ENCODE measurements at regions not wholly inside any gene's neighbourhood (a gene's known extent, or its start where the extent isn't known, plus 50 kb on each side); places are given as distances from the start of the nearest gene placed in this dataset.
"Not testable (repeated sequence)": the region's sequence is repeated elsewhere in the genome, so short reads cannot be mapped to it uniquely, and the experiment has no call there.

DNA sequence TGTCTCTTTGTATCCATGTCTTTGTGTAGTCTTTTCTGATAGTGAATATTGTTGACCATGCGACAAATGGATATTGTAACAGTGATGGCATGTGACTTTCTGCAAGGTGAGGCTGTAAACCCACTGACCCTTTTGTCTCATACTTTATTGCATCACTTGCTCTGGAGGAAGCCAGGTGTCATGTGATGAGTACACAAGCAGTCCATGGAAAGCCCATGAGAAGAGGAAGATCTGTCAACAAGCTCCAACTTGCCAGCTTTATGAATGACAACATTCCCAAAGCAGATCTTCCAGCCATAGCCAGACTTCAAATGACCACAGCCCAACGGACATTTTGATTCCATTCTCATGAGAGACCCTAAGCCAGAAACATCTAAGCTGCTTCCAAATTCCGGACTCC, 450.1 kb upstream of the ACTBL2 start:
- DNase-seq, result no peak

DNA sequence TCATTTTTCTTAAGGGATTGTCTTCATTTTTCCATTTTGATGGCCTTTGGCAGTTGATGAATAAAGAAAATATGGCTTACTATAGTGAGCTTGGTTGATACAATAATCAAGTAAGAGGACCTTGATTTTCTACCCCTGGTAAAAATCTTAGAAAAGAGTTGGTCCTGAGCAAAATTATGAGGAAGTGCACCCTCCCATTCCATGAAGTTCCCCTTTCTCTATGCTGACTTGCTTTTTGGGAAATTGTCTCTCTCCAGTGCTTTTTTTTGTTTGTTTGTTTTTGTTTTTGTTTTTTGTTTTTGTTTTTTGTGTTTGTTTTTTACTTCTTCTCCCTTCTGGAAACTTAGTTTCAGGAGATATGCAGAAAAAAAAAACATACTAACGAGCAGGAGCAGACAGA, 449.2 kb upstream of the ACTBL2 start:
- DNase-seq, result no peak

DNA sequence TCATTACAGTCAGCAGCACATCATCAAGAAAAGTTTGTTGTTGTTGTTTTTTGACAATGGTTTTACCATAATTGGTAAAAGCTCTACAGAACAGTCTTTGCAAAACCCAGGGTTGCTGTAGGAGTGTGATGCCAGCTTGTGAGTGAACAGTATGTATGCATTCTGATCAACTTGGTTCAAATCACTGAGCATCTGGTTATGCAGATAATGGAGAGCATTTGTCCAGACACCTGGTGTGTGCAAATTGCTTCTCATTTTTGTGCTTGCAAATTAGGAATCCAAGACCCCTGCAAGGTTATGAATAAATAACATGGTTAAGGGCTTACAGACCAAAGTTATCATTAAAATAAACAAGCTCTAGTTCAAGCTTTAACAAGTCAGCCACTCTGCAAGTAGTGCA, 448.7 kb upstream of the ACTBL2 start:
- DNase-seq, result no peak

DNA sequence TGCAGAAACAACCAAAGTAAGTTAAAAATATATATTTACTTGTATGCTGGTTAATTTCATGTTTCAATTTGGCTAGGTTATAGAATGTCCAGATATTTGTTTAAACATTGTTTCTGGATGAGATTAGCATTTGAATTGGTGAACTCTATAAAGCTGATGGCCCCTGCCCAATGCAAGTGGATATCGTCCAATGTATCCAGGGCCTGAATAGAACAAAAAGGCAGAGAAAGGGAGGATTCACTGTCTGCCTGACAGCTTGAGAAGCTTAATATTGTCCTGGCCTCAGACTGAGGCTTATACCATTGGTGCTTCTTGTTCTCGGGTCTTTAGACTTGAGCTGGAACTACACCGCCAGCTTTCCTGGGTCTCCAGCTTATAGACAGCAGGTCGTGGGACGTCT, 446.7 kb upstream of the ACTBL2 start:
- DNase-seq, result no peak

DNA sequence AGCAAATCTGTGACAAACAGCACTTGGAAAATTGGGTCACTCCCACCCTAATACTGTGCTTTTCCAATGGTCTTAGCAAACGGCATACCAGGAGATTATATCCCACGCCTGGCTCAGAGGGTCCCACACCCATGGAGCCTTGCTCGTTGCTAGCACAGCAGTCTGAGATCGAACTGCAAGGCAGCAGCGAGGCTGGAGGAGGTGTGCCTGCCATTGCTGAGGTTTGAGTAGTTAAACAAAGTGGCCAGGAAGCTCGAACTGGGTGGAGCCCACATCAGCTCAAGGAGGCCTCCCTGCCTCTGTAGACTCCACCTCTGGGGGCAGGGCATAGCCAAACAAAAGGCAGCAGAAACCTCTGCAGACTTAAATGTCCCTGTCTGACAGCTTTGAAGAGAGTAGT, 440.5 kb upstream of the ACTBL2 start:
- DNase-seq, result not testable (repeated sequence)

DNA sequence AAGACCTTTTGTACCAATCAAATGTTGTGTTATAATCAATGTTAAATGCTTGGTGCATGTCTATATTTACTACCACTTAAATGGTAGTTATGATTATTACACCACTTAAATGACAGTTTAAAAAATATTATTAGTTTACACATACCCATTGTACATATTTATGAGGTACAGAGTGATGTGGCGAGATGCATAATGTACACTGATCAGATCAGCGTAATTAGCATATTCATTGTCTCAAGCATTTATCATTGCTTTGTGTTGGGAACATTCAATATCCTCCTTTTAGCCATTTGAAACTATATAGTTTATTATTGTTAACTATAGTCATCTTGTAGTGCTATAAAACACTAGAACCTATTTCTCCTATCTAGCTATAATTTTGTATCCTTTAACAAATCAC, 434.4 kb upstream of the ACTBL2 start:
- no peak for DNase-seq

DNA sequence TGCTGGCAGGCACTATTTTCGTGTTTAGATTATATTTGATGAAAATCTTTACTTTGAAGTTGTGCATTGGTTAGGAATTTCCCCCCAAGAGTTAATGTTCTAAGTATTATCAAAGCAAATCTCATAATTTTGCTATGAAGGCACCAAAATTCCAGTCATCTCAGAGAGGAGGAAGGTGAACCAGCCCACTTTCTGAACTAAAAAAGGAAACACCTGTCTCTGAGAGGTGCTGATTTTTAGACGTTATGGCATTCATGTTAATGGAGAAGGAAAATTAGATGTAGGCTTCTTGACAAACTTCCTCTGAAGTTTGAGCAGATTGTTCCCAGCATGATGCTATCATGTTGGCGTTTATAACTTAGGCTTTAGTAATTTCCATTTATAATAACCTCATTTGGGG, 432.9 kb upstream of the ACTBL2 start:
- DNase-seq, result no peak

DNA sequence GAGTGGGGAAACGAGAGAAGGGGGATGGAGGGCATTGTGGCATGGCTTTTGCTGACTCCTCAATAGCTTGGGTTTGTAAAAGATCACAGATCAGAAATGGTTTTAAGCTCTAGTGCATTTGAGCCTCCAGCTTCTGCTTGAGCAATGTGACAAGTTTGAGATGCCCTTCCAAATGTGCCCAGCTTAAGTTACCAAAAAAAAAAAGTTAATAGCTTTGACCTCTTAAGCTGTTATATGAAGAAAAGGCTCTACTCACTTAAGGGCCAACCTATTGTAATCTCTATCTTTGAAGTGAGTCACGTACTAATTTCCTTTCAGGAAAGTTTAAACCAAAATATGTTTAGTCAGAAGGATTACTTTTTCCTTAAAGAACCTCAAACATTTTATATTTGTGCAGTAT, 428.8 kb upstream of the ACTBL2 start:
- DNase-seq, result no peak

DNA sequence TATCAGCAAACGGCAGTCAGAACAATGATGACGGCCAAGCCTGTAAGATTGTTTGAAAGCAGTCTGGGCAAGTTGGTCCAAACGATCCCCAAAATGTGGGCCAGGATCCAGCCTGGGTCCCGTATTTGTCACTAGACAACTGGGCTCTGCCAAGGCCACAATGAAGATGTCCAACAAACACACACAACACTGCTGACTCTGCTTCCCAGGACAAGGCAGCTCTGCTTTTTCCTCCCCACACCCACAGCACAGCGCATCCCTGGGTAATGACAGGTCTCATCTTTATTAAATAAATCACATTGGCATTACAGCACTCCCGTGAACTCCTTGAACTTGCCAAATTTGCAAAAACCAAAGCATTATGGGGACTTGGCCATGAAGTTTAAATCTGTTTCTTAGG, 424.1 kb upstream of the ACTBL2 start:
- no peak for DNase-seq

DNA sequence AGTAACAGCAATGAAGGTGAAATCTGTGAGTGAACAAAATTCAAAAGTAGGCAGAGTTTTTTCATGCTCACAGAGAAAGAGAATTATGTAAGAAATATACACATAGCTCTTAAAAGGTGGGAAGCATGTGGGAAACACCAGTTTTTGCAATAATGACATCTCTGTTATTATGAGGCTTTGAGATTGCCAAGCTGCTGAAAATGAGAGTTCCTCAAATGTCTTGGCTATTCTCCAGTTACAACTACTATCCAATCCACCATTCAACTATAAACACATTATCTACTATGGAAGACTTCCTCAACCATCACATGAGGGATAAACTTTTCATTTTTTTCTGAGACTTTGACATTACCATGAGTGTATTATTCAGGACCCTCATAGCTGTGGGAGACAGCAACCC, 420.8 kb upstream of the ACTBL2 start:
- peak; percentile 17 for DNase-seq

DNA sequence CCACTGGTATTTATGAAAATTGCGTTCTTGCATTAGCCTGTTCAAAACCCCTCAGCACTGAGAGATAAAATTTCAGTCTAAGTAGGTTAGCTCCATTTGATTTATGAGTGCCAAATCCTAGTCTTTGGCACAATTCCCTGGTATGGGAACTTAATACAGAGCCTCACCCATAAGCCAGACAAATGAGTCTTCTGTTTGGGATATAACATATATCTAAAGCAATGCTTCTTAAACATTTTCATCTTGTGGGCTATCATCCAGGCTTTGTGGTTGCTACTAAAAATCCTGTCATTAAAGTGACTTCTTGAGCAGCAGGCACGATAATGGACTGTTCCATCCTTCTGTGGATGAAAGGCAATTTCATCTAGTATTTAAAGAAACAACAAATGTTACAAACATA, 419.5 kb upstream of the ACTBL2 start:
- DNase-seq, result peak; percentile 38

DNA sequence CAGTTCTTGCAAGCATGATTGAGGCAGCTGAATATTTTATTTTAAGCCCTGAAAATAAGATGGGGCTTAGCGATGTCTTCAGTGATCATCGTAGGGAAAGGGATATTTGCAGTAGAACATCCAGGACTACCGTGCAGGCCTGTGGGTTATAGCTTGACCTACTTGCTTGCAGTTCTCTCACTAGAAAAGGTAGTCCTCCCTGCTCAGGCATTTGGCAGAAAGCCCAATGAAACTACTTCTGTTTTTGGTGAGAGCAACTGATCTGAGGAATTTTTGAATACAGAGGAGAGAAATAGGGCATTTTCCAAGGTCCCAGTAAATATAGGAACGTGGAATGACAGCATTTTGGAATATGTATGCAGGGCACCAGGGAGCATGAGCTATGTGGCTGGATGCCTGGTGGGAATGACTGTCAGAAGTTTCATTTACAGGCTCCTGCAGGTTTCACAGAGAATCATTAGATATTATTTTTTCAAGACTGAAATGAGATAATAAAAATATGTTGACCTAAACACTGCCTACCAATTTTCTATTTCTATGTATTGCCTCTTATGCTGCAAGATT, 417.9 kb upstream of the ACTBL2 start:
- no peak for DNase-seq

DNA sequence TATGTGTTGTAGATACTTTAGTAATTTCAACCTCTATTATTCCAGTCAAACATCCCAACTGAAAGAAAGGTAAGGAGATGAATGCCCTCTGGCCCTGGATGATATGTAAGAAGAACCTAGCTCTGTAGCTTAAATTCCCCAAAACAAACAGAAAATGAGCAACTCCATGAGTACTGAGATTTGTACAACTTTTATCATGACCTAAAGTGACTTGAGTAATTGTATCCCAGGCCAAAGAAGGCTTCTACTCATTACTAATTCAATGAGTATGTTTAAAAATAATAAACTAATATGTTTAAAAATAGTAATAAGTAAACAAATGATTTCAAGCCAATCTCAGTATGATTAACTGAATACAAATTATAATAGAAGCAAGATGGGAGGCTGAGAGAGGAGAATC, 414.0 kb upstream of the ACTBL2 start:
- DNase-seq, result no peak

DNA sequence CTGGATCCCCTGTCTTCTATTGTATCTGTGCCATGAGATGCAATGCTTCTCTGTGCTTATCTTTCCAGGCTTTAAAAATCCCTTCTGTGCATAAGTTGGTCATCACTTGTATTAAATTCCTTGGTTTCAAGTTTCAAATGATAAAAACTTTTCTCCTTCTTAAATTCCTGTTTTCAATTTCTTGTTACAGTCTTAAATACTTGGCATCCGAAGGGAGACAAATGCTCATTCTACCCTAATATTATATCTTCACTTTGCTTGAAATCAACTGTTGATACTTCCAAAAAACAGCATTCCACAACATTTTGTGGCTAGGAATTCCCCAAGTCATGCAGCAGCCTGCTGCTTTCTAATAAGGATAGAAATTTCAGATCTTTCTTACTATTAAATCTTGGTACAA, 413.2 kb upstream of the ACTBL2 start:
- DNase-seq, result no peak

DNA sequence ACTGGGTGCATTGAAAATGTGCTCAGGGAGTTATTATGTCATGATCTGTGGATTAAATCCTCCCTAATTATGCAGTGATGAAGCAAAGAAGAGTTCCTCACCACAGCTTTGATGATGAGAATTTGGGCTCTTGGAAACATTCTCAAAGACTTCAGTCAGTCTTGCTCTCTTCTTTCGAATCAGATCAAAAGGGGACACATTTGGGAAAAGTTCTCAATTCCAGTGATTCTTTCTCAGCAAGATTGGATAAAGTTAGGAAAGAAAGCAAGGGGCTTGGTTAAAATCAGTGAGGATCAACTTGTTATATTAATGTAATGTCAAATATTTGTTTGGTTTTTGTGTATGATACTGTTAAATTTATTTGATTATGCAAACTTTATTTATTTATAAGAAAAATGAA, 411.3 kb upstream of the ACTBL2 start:
- DNase-seq, result no peak

DNA sequence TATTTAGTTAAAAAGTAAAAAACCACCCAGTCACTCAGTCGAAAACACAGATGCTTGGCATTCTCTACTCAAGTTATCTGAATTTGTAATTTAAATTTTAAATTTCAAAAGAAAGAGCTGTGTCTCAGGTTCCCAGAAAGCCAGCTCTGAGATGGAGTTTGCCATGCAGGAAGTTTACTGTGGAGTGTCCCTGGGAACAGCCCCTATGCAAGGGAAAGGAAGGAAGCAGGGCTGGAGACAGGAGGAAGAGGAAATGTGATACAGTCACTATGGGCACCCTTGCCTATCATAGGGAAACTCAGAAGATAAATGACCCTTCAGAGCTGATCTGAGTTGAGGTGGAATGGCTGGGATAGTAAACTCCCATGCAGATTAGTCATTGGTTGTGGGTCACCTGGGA, 408.8 kb upstream of the ACTBL2 start:
- no peak for DNase-seq

DNA sequence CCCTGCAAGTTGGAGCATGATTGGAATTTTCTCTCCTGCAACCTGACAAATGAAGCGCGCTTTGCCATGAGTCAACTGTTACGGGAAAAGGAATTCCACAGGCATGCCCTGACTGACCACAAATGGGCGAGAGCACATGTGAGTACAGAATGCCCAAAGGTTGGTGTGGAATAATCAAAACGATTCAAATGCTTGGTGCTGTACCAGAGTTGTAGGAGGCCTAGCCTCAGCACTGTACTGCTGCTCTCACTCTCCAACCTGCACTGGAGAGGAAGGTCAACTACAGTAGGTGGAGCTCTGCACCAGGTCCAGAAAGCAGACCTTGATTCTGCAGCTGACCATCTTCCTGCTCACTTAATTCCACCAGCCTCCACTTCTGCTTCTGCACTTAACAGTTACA, 406.9 kb upstream of the ACTBL2 start:
- no peak for DNase-seq

DNA sequence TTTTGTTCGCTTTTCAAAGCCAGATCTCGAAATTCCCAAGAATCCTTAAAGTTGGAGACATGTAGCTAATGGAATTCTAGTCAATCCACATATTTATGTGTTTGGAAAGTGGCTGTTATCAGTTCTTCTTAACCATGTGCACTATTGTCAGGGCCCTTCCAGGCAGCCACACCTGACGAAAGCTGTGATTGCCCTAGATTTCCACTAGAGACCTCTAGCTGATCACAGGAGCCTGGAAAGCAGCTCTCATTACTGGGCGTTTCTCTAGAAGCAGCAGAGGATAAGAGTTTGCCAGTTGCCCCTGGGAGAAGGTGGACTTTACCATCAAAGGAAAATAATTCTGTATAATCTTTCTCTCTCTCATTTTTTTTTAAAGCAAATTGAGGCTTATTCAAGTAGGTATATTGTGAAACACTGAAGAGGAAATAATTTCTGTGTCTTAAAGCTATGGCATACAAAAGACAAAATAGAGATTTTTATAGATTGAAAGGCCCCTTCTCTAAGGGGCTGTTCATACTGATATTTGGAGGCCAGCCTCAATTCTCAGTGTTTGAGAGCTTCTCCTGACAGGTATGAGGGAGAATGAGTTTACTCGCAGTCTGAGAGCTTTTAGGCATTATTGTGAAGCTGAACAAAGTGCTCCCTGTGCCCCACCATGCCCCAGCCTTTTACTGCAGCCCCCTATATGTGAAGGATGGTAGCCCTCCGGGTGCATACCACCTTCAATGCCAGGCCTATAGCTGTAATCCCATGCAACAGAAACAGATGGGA, 405.4 kb upstream of the ACTBL2 start:
- peak; percentile 30 for DNase-seq

DNA sequence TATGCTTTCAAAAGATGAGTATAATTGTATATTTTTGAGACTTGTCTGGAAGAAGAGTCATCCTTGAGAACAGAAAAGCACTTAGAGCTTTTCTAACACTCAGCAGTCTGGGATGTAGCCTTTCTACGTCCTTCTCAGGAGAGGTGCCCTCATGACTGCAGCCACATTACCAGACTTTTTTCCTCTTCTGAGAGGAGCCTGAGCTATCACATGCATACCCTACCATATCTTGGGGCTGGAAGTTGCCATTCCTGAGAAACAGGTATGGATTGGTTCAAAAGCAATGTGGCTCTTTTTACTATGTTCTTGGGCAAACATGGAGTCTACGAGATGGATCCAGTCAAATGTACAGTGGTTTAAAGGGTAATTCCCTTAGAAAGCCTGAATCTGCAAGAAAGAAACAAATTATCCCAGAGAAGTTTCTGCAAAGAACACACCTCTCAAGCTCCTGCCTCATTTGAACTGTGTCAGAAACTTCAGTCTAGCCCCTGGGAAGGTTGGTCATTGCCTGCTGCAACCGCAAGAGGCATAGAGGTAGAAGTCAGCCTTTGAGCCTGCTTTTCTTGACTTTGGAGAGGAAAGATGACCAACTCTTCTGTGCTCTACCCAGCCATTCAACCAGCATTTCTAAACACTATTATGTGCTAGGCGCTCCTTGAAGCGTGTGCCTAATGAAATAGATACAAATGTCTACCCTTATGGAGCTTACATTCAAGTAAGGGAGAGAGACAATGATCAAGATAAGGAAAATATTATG, 401.9 kb upstream of the ACTBL2 start:
- no peak for DNase-seq

DNA sequence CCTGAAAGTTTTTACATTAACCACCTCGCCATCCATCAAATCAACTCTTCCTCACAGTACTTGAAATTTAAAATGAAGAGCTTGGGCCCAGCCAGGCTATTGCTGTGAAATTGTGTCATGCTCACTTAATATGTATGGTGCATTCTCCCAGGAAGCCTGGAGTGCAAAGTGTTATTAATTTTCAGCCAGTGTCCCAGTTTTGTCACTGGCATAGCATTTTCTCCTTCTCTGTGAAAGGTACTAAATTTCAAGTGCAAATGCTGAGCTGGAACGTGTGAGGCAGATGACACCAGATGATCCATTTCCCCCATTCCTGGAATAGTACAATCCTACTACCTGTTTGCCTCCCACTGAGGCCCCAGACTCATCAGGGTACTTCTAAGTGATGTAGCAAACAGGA, 397.6 kb upstream of the ACTBL2 start:
- DNase-seq, result no peak

DNA sequence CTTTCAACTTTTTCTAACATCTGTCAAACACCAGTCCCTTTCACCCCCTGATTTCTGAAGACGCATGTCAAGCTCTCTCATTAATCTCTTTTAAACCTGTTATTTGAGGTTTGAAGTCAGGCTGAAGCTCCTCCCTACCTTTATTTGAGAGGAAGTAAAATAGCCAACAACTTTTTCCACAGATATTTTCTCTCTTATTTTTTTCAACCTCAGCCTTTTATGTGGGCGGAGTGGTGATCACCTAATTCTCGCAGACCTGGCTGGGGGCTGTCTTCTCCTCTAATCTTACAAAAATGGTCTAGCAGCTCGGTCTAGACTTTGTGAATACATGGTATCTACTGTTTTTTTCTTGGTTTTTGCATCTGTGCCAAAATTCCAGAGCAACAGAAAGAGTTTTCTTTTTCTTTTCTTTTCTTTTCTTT, 395.7 kb upstream of the ACTBL2 start:
- DNase-seq, result no peak

DNA sequence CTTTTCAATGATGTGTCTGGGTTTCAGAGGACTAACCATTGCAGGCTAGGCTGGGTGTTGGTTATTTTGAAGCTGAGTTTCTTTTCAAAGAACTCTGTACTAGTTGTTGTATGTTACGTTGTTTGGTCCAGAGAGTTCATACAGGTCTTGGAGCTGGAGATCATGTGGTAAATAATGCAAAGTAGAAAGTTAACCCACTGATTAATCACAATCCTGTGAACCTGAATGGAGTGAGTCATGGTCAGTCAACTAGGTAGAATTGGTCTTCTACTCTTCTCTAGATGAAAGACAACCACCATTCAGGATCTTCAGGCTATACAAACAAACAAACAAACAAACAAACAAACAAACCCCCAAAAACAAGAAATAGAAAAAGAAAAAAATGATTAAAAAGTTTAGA, 388.9 kb upstream of the ACTBL2 start:
- no peak for DNase-seq

DNA sequence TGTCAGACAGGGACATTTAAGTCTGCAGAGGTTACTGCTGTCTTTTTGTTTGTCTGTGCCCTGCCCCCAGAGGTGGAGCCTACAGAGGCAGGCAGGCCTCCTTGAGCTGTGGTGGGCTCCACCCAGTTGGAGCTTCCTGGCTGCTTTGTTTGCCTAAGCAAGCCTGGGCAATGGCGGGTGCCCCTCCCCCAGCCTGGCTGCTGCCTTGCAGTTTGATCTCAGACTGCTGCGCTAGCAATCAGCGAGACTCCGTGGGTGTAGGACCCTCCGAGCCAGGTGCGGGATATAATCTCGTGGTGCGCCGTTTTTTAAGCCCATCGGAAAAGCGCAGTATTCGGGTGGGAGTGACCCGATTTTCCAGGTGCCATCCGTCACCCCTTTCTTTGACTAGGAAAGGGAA, 387.7 kb upstream of the ACTBL2 start:
- DNase-seq, result not testable (repeated sequence)

DNA sequence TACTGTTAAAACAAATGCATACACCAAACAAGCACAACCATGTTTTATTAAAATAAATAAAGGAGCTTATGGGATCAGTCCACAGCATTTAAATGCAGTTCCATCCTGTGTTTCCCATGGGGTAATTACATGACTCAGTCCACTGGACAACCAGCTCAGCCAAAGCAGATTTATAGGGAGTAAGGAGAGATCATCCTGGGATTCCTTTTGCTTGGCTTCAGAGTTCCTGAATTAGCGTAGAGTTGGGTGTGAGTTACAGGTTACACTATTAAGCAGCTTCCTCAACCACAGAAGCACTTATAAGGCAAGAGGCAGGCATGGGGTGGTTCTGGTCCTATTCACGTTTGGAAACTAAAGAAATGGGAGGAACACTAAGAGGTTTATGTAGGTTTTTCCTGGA, 381.1 kb upstream of the ACTBL2 start:
- no peak for DNase-seq

Data from NCI-H2171 treated with DMSO at 0.1 percent for 48 hours (cell line).